HCT116 (cell line): ENCODE measurements at regions not wholly inside any gene's neighbourhood (a gene's known extent, or its start where the extent isn't known, plus 50 kb on each side); places are given as distances from the start of the nearest gene placed in this dataset.

Source experiments
- ATAC-seq: fragments of 200-7000 bp; cut with Tn5 transposase; 2 replicates; pipeline ENCODE4 v1.9.1; 2020; ENCODE audit warnings: mild to moderate bottlenecking, moderate library complexity
- BruUV-seq: library from RNA; stranded (reverse); fragments of 400-500 nt; replicated peaks from 2 replicates; lab custom pipeline; 2021; lab: Mats Ljungman, UMichigan
- CTCF ChIA-PET: fragments of 300-600 bp; sonication (Branson Sonifier 250); formaldehyde crosslinking; loops from one replicate; lab custom pipeline; 2021; ENCODE audit warnings: antibody characterized with exemption; lab: Charles Lee
- POLR2A ChIA-PET: fragments of 300-600, 350-600 bp; sonication (Branson Sonifier 250); formaldehyde crosslinking; loops from one replicate; lab custom pipeline; 2021; ENCODE audit warnings: antibody characterized with exemption; lab: Charles Lee
- RAD21 ChIA-PET, 2 experiments: fragments of 300-600 bp; sonication (Branson Sonifier 250); formaldehyde crosslinking; loops; one replicate each; lab custom pipeline; 2023; ENCODE audit warnings: low total read pairs in 2 of 2; ENCODE audit not compliant: uncharacterized antibody in 2 of 2, unreplicated experiment in 2 of 2, low non-redundant PET in 1 of 2; lab: Charles Lee
- DNase-seq: peaks from one replicate; pipeline ENCODE4 v3.0.0-alpha.2; 2010; ENCODE audit warnings: low read depth, low spot score
- H2AFZ ChIP-seq: fragments of 200-600 bp; shearing (Covaris generic), sonication (generic); 2 replicates; pipeline ENCODE4 v1.6.1; 2017; ENCODE audit warnings: low read depth, mixed run types, mixed read lengths, antibody characterized with exemption, low read length; ENCODE audit not compliant: poor library complexity, severe bottlenecking
- H3K27ac ChIP-seq: 2 replicates; pipeline ENCODE4 v1.5.1; 2012; ENCODE audit warnings: low read depth, low read length
- H3K27me3 ChIP-seq: fragments of 200-600 bp; sonication (generic); 2 replicates; pipeline ENCODE4 v1.6.1; 2016; ENCODE audit warnings: mixed run types, low read length, mixed read lengths; ENCODE audit not compliant: insufficient read depth
- H3K36me3 ChIP-seq, 2 experiments: fragments of 200-500 bp in 1 of 2; fragments of 200-600 bp in 1 of 2; sonication (Bioruptor generic) in 1 of 2; sonication (generic) in 1 of 2; 2 replicates each; pipeline versions ENCODE4 v1.5.1 to v1.6.1; 2014 to 2016; ENCODE audit warnings: low read length in 2 of 2, inconsistent platforms in 1 of 2, mixed read lengths in 1 of 2, mixed run types in 1 of 2; ENCODE audit not compliant: insufficient read depth in 2 of 2, control insufficient read depth in 1 of 2
- H3K4me1 ChIP-seq, 2 experiments: fragments of 200-600 bp in 1 of 2; sonication (generic) in 1 of 2; 2 replicates each; pipeline versions ENCODE4 v1.5.1 to v1.6.1; 2012 to 2017; ENCODE audit warnings: low read length in 2 of 2, inconsistent platforms in 1 of 2, mild to moderate bottlenecking in 1 of 2, mixed read lengths in 1 of 2, mixed run types in 1 of 2, moderate library complexity in 1 of 2; ENCODE audit not compliant: insufficient read depth in 2 of 2, control insufficient read depth in 1 of 2
- H3K4me2 ChIP-seq: fragments of 200-600 bp; sonication (generic); 2 replicates; pipeline ENCODE4 v1.6.1; 2017; ENCODE audit warnings: mixed run types, low read length, mixed read lengths
- H3K4me3 ChIP-seq, 2 experiments: fragments of 200-600 bp in 1 of 2; sonication (generic) in 1 of 2; replicated peaks in 1 of 2; 2 replicates each; pipeline ENCODE4 v1.5.1; 2011 to 2016; ENCODE audit warnings: low read length in 2 of 2, control low read depth in 1 of 2, low read depth in 1 of 2, mild to moderate bottlenecking in 1 of 2, mixed read lengths in 1 of 2, mixed run types in 1 of 2
- H3K79me2 ChIP-seq: fragments of 200-600 bp; sonication (generic); 2 replicates; pipeline ENCODE4 v1.6.1; 2017; ENCODE audit warnings: mild to moderate bottlenecking, mixed run types, low read length, moderate library complexity, mixed read lengths; ENCODE audit not compliant: insufficient read depth
- H3K9ac ChIP-seq: fragments of 200-600 bp; sonication (generic); 2 replicates; pipeline ENCODE4 v1.6.1; 2016; ENCODE audit warnings: low read length, mixed read lengths
- H3K9me2 ChIP-seq: fragments of 200-600 bp; sonication (generic), shearing (Covaris generic); 2 replicates; pipeline ENCODE4 v1.6.1; 2017; ENCODE audit warnings: mixed run types, mild to moderate bottlenecking, moderate library complexity; ENCODE audit not compliant: insufficient read depth
- H3K9me3 ChIP-seq, 2 experiments: fragments of 200-500 bp in 1 of 2; fragments of 200-600 bp in 1 of 2; sonication (Bioruptor generic) in 1 of 2; sonication (generic) in 1 of 2; 2 replicates each; pipeline ENCODE4 v1.6.1; 2014 to 2017; ENCODE audit warnings: low read length in 2 of 2, mixed read lengths in 2 of 2, inconsistent platforms in 1 of 2, low read depth in 1 of 2, mild to moderate bottlenecking in 1 of 2, mixed run types in 1 of 2, moderate library complexity in 1 of 2; ENCODE audit not compliant: control insufficient read depth in 1 of 2, insufficient read depth in 1 of 2
- H4K20me1 ChIP-seq: fragments of 200-600 bp; sonication (generic), shearing (Covaris generic); 2 replicates; pipeline ENCODE4 v1.6.1; 2017; ENCODE audit warnings: mixed run types, mild to moderate bottlenecking, moderate library complexity; ENCODE audit not compliant: insufficient read depth
- CEBPB ChIP-seq: IDR thresholded peaks from 2 replicates; pipeline ENCODE4 v1.6.1; 2012; ENCODE audit warnings: low read depth
- EGR1 ChIP-seq: IDR thresholded peaks from 2 replicates; pipeline ENCODE4 v1.6.1; 2012; ENCODE audit warnings: low read depth
- ELF1 ChIP-seq: IDR thresholded peaks from 2 replicates; pipeline ENCODE4 v1.6.1; 2012; ENCODE audit warnings: low read depth, borderline replicate concordance
- FOSL1 ChIP-seq: IDR thresholded peaks from 2 replicates; pipeline ENCODE4 v1.6.1; 2012; ENCODE audit warnings: low read depth
- MAX ChIP-seq: IDR thresholded peaks from 2 replicates; pipeline ENCODE4 v1.6.1; 2012
- POLR2A ChIP-seq: IDR thresholded peaks from 2 replicates; pipeline ENCODE4 v1.7.0; 2011; ENCODE audit warnings: borderline replicate concordance; ENCODE audit not compliant: insufficient read depth, insufficient read length; ENCODE audit errors: extremely low read depth
- POLR2AphosphoS5 ChIP-seq: IDR thresholded peaks from 2 replicates; pipeline ENCODE4 v1.6.1; 2011; ENCODE audit warnings: mild to moderate bottlenecking, low read depth, low read length, moderate library complexity
- RAD21 ChIP-seq: IDR thresholded peaks from 2 replicates; pipeline ENCODE4 v1.6.1; 2012; ENCODE audit warnings: low read depth, mild to moderate bottlenecking
- SP1 ChIP-seq: IDR thresholded peaks from 2 replicates; pipeline ENCODE4 v1.6.1; 2012; ENCODE audit warnings: low read depth
- SRF ChIP-seq: IDR thresholded peaks from 2 replicates; pipeline ENCODE4 v1.6.1; 2012; ENCODE audit warnings: low read depth
- ZNF274 ChIP-seq: fragments of 200-500 bp; sonication (Bioruptor generic); IDR thresholded peaks from 2 replicates; pipeline ENCODE4 v1.6.1; 2014; ENCODE audit warnings: mild to moderate bottlenecking, low read depth, low read length, inconsistent platforms
- intact Hi-C: fragments of 100-400 bp; cut with micrococcal nuclease; formaldehyde crosslinking; loops from 2 replicates; pipeline ENCODE4 v1.10.0; 2022
- TF ChIP-seq, protein P1 (sequence below), 3 experiments: fragments of 200-600 bp in 1 of 3; sonication (generic) in 1 of 3; IDR thresholded peaks in 2 of 3; conservative IDR thresholded peaks in 1 of 3; 2 replicates each; pipeline ENCODE4 v1.5.1; 2012 to 2017; ENCODE audit warnings: low read depth in 2 of 3, low read length in 2 of 3, antibody characterized with exemption in 1 of 3, borderline replicate concordance in 1 of 3, control low read depth in 1 of 3, mild to moderate bottlenecking in 1 of 3, mixed read lengths in 1 of 3, mixed run types in 1 of 3, moderate library complexity in 1 of 3; ENCODE audit not compliant: insufficient read depth in 1 of 3
- TF ChIP-seq, protein P2 (sequence below): IDR thresholded peaks from 2 replicates; pipeline ENCODE4 v1.6.1; 2012; ENCODE audit warnings: low read depth

DNA sequence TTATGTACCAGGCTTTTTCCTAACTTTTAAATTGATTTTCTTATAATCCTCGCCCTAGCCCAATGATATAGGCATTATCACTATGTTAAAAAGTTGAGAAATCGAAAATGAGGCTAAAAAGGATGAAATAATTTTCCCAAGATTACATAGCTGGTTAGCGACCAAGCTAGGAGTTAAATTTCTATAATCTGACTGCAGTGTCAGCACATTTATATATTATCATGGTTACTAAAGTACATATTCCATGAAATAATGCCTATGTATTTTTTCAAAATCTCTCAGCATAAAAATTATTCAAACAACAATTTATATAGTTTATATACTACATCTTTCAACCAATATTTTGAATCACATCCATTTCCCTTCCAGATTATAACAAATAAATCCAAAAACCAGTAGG lies 317.3 kb upstream of the TFPI start:
- H3K36me3 ChIP-seq = no peaks in the 10 kb centered on the region
- H3K27me3 ChIP-seq = no peaks in the 10 kb centered on the region
- no peak overlapping the region for H3K4me2 ChIP-seq
- intact Hi-C loops = no loop called here
- no TSS peak for BruUV-seq
- ChIA-PET POLR2A (no interaction called here), CTCF (no interaction called here), RAD21 (no interaction called here)
- no peak overlapping the region for H3K4me3 ChIP-seq
- no peak overlapping the region for H3K27ac ChIP-seq
- no peaks in the 10 kb centered on the region for H3K9me3 ChIP-seq
- TF ChIP-seq, protein P1, sequence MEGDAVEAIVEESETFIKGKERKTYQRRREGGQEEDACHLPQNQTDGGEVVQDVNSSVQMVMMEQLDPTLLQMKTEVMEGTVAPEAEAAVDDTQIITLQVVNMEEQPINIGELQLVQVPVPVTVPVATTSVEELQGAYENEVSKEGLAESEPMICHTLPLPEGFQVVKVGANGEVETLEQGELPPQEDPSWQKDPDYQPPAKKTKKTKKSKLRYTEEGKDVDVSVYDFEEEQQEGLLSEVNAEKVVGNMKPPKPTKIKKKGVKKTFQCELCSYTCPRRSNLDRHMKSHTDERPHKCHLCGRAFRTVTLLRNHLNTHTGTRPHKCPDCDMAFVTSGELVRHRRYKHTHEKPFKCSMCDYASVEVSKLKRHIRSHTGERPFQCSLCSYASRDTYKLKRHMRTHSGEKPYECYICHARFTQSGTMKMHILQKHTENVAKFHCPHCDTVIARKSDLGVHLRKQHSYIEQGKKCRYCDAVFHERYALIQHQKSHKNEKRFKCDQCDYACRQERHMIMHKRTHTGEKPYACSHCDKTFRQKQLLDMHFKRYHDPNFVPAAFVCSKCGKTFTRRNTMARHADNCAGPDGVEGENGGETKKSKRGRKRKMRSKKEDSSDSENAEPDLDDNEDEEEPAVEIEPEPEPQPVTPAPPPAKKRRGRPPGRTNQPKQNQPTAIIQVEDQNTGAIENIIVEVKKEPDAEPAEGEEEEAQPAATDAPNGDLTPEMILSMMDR (IDR thresholded peaks at IDR 0.05 in 2 of 3, conservative IDR thresholded peaks at IDR 0.05 in 1 of 3; ENCODE audit: borderline replicate concordance in 1 of 3, insufficient read depth in 1 of 3, low read depth in 2 of 3, low read length in 2 of 3) = no peak
- TF ChIP-seq EGR1 (no peak), SRF (no peak), CEBPB (no peak), MAX (no peak), POLR2AphosphoS5 (no peak)
- H3K9me2 ChIP-seq = peaks cover 6% of the 10 kb centered on the region; the same call in 1 of the 2 replicates
- DNase-seq (no peak), ATAC-seq (no peak)
- H4K20me1 ChIP-seq = no peaks in the 10 kb centered on the region
- no peak overlapping the region for H3K9ac ChIP-seq
- no peaks in the 10 kb centered on the region for H3K4me1 ChIP-seq
- H2AFZ ChIP-seq = no peak overlapping the region
- H3K79me2 ChIP-seq = no peaks in the 10 kb centered on the region

- ATAC-seq = no peak
- Histone ChIP-seq H3K9me2 (peaks cover 6% of the 10 kb centered on the region; the same call in 1 of the 2 replicates), H3K27ac (no peak overlapping the region), H3K4me1 (no peaks in the 10 kb centered on the region), H3K4me2 (no peak overlapping the region), H3K79me2 (no peaks in the 10 kb centered on the region), H3K27me3 (no peaks in the 10 kb centered on the region), H2AFZ (no peak overlapping the region), H3K9me3 (no peaks in the 10 kb centered on the region), H3K36me3 (no peaks in the 10 kb centered on the region), H3K4me3 (no peak overlapping the region), H3K9ac (no peak overlapping the region), H4K20me1 (no peaks in the 10 kb centered on the region)
- POLR2A ChIA-PET = no interaction called here
- DNase-seq = no peak
- BruUV-seq = no TSS peak
- CTCF ChIA-PET = no interaction called here
- RAD21 ChIA-PET = no interaction called here
- intact Hi-C loops = no loop called here
- no peak for TF ChIP-seq ZNF274
- no peak for TF ChIP-seq POLR2A
- no peak for TF ChIP-seq FOSL1
- TF ChIP-seq, protein P2, sequence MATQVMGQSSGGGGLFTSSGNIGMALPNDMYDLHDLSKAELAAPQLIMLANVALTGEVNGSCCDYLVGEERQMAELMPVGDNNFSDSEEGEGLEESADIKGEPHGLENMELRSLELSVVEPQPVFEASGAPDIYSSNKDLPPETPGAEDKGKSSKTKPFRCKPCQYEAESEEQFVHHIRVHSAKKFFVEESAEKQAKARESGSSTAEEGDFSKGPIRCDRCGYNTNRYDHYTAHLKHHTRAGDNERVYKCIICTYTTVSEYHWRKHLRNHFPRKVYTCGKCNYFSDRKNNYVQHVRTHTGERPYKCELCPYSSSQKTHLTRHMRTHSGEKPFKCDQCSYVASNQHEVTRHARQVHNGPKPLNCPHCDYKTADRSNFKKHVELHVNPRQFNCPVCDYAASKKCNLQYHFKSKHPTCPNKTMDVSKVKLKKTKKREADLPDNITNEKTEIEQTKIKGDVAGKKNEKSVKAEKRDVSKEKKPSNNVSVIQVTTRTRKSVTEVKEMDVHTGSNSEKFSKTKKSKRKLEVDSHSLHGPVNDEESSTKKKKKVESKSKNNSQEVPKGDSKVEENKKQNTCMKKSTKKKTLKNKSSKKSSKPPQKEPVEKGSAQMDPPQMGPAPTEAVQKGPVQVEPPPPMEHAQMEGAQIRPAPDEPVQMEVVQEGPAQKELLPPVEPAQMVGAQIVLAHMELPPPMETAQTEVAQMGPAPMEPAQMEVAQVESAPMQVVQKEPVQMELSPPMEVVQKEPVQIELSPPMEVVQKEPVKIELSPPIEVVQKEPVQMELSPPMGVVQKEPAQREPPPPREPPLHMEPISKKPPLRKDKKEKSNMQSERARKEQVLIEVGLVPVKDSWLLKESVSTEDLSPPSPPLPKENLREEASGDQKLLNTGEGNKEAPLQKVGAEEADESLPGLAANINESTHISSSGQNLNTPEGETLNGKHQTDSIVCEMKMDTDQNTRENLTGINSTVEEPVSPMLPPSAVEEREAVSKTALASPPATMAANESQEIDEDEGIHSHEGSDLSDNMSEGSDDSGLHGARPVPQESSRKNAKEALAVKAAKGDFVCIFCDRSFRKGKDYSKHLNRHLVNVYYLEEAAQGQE = no peak
- TF ChIP-seq ELF1 = no peak
- TF ChIP-seq, protein P1 (IDR thresholded peaks at IDR 0.05 in 2 of 3, conservative IDR thresholded peaks at IDR 0.05 in 1 of 3; ENCODE audit: borderline replicate concordance in 1 of 3, insufficient read depth in 1 of 3, low read depth in 2 of 3, low read length in 2 of 3) = no peak
- no peak for TF ChIP-seq POLR2AphosphoS5
- TF ChIP-seq SP1 = no peak
- no peak for TF ChIP-seq RAD21
These were observed 318.9 kb upstream of the TFPI start for GRCh38 chr2:187873132-187873531.
